Type B pancreatic cell (in vitro differentiated cells): ENCODE measurements at regions not wholly inside any gene's neighbourhood (a gene's known extent, or its start where the extent isn't known, plus 50 kb on each side); places are given as distances from the start of the nearest gene placed in this dataset.
A peak's percentile ranks its signal among the peaks of the same experiment; 100 is the strongest.

Experiments used
- DNase-seq: peaks from one replicate; pipeline ENCODE4 v3.0.0; 2021; ENCODE audit warnings: mixed read lengths; ENCODE audit not compliant: unreplicated experiment; ENCODE audit errors: extremely low spot score
- H3K27ac Mint-ChIP-seq: 2 replicates; pipeline ENCODE4 v1.8.0; 2021; ENCODE audit warnings: mild to moderate bottlenecking, mixed read lengths
- H3K27me3 Mint-ChIP-seq: 2 replicates; pipeline ENCODE4 v1.8.0; 2021; ENCODE audit warnings: mixed read lengths
- H3K36me3 Mint-ChIP-seq: 2 replicates; pipeline ENCODE4 v1.8.0; 2021; ENCODE audit warnings: mixed read lengths
- H3K4me1 Mint-ChIP-seq: one replicate; pipeline ENCODE4 v1.8.0; 2021; ENCODE audit warnings: mixed read lengths; ENCODE audit not compliant: unreplicated experiment
- H3K4me3 Mint-ChIP-seq: 2 replicates; pipeline ENCODE4 v1.8.0; 2021; ENCODE audit warnings: mild to moderate bottlenecking, mixed read lengths
- H3K9me3 Mint-ChIP-seq: 2 replicates; pipeline ENCODE4 v1.8.0; 2021; ENCODE audit warnings: mixed read lengths
- TF ChIP-seq, protein P1 (sequence below): fragments of 200-600 bp; sonication (generic); conservative IDR thresholded peaks from 2 replicates; pipeline ENCODE4 v1.5.0; 2021; ENCODE audit warnings: antibody characterized with exemption, mild to moderate bottlenecking

DNA sequence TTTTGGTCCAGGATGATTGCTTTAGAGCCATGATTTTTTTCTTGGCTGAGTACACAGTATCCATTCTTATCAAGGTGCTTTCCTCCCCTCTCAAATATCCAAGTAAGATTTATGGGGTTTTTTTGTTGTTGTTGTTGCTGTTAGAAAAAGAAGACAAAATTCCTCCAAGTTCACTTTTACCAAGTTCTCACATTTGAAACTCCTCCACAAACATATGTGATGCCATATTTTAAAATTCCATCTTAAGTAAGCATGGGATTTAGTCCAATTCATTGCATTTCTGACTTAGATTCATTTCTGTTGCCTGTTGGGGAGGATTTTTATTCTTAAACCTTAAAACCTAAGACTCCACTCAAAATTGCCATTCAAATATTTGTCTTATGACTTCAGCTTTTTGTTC lies 128.6 kb upstream of the SPATA12 start:
- H3K27ac Mint-ChIP-seq = no peak overlapping the region
- H3K4me1 Mint-ChIP-seq = peaks cover 10% of the 10 kb centered on the region
- no peaks in the 10 kb centered on the region for H3K27me3 Mint-ChIP-seq
- no peak for DNase-seq
- H3K9me3 Mint-ChIP-seq = peaks cover 5% of the 10 kb centered on the region
- peaks cover 4% of the 10 kb centered on the region for H3K36me3 Mint-ChIP-seq
- H3K4me3 Mint-ChIP-seq = no peak overlapping the region
- TF ChIP-seq, protein P1, sequence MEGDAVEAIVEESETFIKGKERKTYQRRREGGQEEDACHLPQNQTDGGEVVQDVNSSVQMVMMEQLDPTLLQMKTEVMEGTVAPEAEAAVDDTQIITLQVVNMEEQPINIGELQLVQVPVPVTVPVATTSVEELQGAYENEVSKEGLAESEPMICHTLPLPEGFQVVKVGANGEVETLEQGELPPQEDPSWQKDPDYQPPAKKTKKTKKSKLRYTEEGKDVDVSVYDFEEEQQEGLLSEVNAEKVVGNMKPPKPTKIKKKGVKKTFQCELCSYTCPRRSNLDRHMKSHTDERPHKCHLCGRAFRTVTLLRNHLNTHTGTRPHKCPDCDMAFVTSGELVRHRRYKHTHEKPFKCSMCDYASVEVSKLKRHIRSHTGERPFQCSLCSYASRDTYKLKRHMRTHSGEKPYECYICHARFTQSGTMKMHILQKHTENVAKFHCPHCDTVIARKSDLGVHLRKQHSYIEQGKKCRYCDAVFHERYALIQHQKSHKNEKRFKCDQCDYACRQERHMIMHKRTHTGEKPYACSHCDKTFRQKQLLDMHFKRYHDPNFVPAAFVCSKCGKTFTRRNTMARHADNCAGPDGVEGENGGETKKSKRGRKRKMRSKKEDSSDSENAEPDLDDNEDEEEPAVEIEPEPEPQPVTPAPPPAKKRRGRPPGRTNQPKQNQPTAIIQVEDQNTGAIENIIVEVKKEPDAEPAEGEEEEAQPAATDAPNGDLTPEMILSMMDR = no peak

DNA sequence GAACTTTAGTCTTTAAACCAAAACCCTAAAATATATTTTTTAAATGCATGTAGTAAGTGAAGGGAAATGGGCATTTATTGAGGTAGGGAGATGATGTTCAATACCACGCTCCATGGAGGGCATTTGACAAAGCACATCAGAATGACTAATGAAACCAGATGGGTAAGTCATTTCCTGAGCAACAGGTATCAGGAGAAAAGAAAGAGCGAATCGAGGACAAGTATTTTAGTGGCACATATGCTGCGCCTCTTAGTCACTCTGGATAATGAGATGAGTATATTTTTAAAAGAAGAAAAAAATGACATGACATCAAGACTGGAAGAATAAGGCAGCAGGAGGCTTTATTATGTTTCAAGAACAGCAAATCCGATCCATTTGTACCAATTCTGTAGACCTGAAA lies 129.0 kb upstream of the ARHGEF3 start:
- H3K36me3 Mint-ChIP-seq = peaks cover 4% of the 10 kb centered on the region

GRCh38 chr3:56929809-56930615 lies 128.3 kb upstream of the ARHGEF3 start:
- no peak for DNase-seq
- H3K4me3 Mint-ChIP-seq = no peak overlapping the region
- H3K27me3 Mint-ChIP-seq = no peaks in the 10 kb centered on the region

More for the DNA sequence above, 129.0 kb upstream of the ARHGEF3 start:
- no peak overlapping the region for H3K27ac Mint-ChIP-seq
- no peak for DNase-seq
- TF ChIP-seq, protein P1 = no peak
- H3K9me3 Mint-ChIP-seq = peaks cover 5% of the 10 kb centered on the region
- H3K4me1 Mint-ChIP-seq = peaks cover 21% of the 10 kb centered on the region
- no peak overlapping the region for H3K4me3 Mint-ChIP-seq
- no peaks in the 10 kb centered on the region for H3K27me3 Mint-ChIP-seq

GRCh38 chr3:56928379-56929068 lies 126.8 kb upstream of the ARHGEF3 start:
- no peaks in the 10 kb centered on the region for H3K36me3 Mint-ChIP-seq
- DNase-seq = no peak
- no peaks in the 10 kb centered on the region for H3K9me3 Mint-ChIP-seq
- H3K27me3 Mint-ChIP-seq = no peaks in the 10 kb centered on the region
- peaks cover 30% of the 10 kb centered on the region for H3K4me1 Mint-ChIP-seq
- TF ChIP-seq, protein P1 = no peak
- H3K4me3 Mint-ChIP-seq = no peak overlapping the region
- peak overlapping the region; percentile 36 for H3K27ac Mint-ChIP-seq

More at GRCh38 chr3:56929809-56930615, 128.3 kb upstream of the ARHGEF3 start:
- Mint-ChIP-seq H3K9me3 (peaks cover 5% of the 10 kb centered on the region), H3K4me1 (peaks cover 21% of the 10 kb centered on the region), H3K36me3 (peaks cover 4% of the 10 kb centered on the region), H3K27ac (no peak overlapping the region)
- TF ChIP-seq, protein P1 = no peak

GRCh38 chr3:56927855-56928254 lies 126.1 kb upstream of the ARHGEF3 start:
- peaks cover 33% of the 10 kb centered on the region for H3K4me1 Mint-ChIP-seq
- no peaks in the 10 kb centered on the region for H3K9me3 Mint-ChIP-seq
- no peak overlapping the region for H3K27ac Mint-ChIP-seq
- no peak overlapping the region for H3K4me3 Mint-ChIP-seq
- no peak for DNase-seq
- H3K27me3 Mint-ChIP-seq = no peaks in the 10 kb centered on the region
- H3K36me3 Mint-ChIP-seq = no peaks in the 10 kb centered on the region
- TF ChIP-seq, protein P1 = no peak
